K562 (cell line): ENCODE measurements at regions not wholly inside any gene's neighbourhood (a gene's known extent, or its start where the extent isn't known, plus 50 kb on each side); places are given as distances from the start of the nearest gene placed in this dataset.

Source experiments
- ATAC-seq: fragments of 200-7000 bp; cut with Tn5 transposase; 3 replicates; pipeline ENCODE4 v1.9.1; 2020; ENCODE audit warnings: moderate library complexity
- BruUV-seq: library from RNA; stranded (reverse); fragments of 400-500 nt; replicated peaks from 2 replicates; lab custom pipeline; 2021; lab: Mats Ljungman, UMichigan
- CTCF ChIA-PET: fragments of 300-600 bp; formaldehyde crosslinking; extraction: SDS; loops from one replicate; lab custom pipeline; 2021; ENCODE audit warnings: low intra/inter-chr PET ratio; lab: Yijun Ruan, JAX
- POLR2A ChIA-PET: fragments of 300-600, 350-650 bp; sonication (Branson Sonifier 250); formaldehyde crosslinking; extraction: SDS; loops from one replicate; lab custom pipeline; 2021; ENCODE audit warnings: antibody characterized with exemption, inconsistent platforms; lab: Yijun Ruan, JAX
- DNase-seq, 4 experiments: peaks; one replicate each; pipeline versions ENCODE4 v3.0.0 to v3.0.0-alpha.2; 2011 to 2018; ENCODE audit warnings: low spot score in 3 of 4, mixed read lengths in 3 of 4; ENCODE audit errors: extremely low read depth in 1 of 4
- FAIRE-seq: peaks from 2 replicates; lab custom pipeline; 2011; peaks lifted over from hg19 to GRCh38; lab: Jason Lieb, UNC
- H2AFZ ChIP-seq: 2 replicates; pipeline ENCODE4 v1.6.0; 2011; ENCODE audit warnings: low read depth, low read length, control low read depth, inconsistent platforms
- H3K27ac ChIP-seq: fragments of 200-600 bp; 3 replicates; pipeline ENCODE4 v1.8.0; 2011; ENCODE audit warnings: low read depth, mild to moderate bottlenecking, control low read depth, inconsistent platforms, low read length, moderate library complexity, mixed read lengths; ENCODE audit errors: extremely low read depth
- H3K27me3 ChIP-seq, 2 experiments: fragments of 300-600 bp in 1 of 2; 2 replicates in 1 of 2; 3 replicates in 1 of 2; pipeline versions ENCODE4 v1.6.0 to v1.8.0; 2011; ENCODE audit warnings: inconsistent platforms in 2 of 2, low read length in 2 of 2, mild to moderate bottlenecking in 1 of 2, mixed read lengths in 1 of 2, moderate library complexity in 1 of 2; ENCODE audit not compliant: control insufficient read depth in 2 of 2, insufficient read depth in 2 of 2
- H3K36me3 ChIP-seq: fragments of 300-600 bp; 3 replicates; pipeline ENCODE4 v1.8.0; 2011; ENCODE audit warnings: mild to moderate bottlenecking, low read length, inconsistent platforms; ENCODE audit not compliant: control insufficient read depth, insufficient read depth
- H3K4me1 ChIP-seq, 2 experiments: fragments of 200-600 bp in 1 of 2; replicated peaks in 1 of 2; 2 replicates in 1 of 2; 3 replicates in 1 of 2; pipeline versions ENCODE4 v1.5.1 to v1.8.0; 2011; ENCODE audit warnings: inconsistent platforms in 2 of 2, low read length in 2 of 2, mild to moderate bottlenecking in 1 of 2, mixed read lengths in 1 of 2, moderate library complexity in 1 of 2; ENCODE audit not compliant: control insufficient read depth in 2 of 2, insufficient read depth in 2 of 2
- H3K4me2 ChIP-seq: 2 replicates; pipeline ENCODE4 v1.6.1; 2011; ENCODE audit warnings: low read length, control low read depth, inconsistent platforms, mixed read lengths; ENCODE audit not compliant: insufficient read depth
- H3K4me3 ChIP-seq: fragments of 200-600 bp; sonication (generic), shearing (Covaris generic); 2 replicates; pipeline ENCODE4 v1.5.1; 2016; ENCODE audit warnings: control low read depth, inconsistent platforms
- H3K79me2 ChIP-seq: fragments of 200-600 bp; 3 replicates; pipeline ENCODE4 v1.8.0; 2011; ENCODE audit warnings: low read length, inconsistent platforms; ENCODE audit not compliant: control insufficient read depth, insufficient read depth
- H3K9ac ChIP-seq, 2 experiments: 2 replicates each; pipeline versions ENCODE4 v1.6.0 to v1.6.1; 2011; ENCODE audit warnings: low read depth in 2 of 2, low read length in 2 of 2, control low read depth in 1 of 2, inconsistent platforms in 1 of 2, mild to moderate bottlenecking in 1 of 2, mixed read lengths in 1 of 2; ENCODE audit not compliant: insufficient read depth in 1 of 2
- H3K9me1 ChIP-seq: one replicate; pipeline ENCODE4 v1.6.0; 2011; ENCODE audit warnings: inconsistent platforms, mild to moderate bottlenecking, low read length, moderate library complexity; ENCODE audit not compliant: control insufficient read depth, insufficient read depth
- H3K9me3 ChIP-seq: replicated peaks from 2 replicates; pipeline ENCODE4 v1.5.1; 2011; ENCODE audit warnings: low read depth, low read length, inconsistent platforms; ENCODE audit not compliant: control insufficient read depth, insufficient read depth
- H4K20me1 ChIP-seq: replicated peaks from 2 replicates; pipeline ENCODE4 v1.6.1; 2011; ENCODE audit warnings: low read length, inconsistent platforms, mixed read lengths; ENCODE audit not compliant: control insufficient read depth, insufficient read depth
- DNMT1 ChIP-seq: fragments of 450-650 bp; IDR thresholded peaks from 2 replicates; pipeline ENCODE4 v1.6.1; 2016; ENCODE audit warnings: antibody characterized with exemption, mild to moderate bottlenecking
- GATAD2A ChIP-seq: fragments of 450-650 bp; IDR thresholded peaks from 2 replicates; pipeline ENCODE4 v1.6.1; 2017
- L3MBTL2 ChIP-seq: fragments of 450-650 bp; IDR thresholded peaks from 2 replicates; pipeline ENCODE4 v1.6.1; 2016; ENCODE audit warnings: mild to moderate bottlenecking, moderate library complexity
- MAX ChIP-seq: sonication (generic); formaldehyde crosslinking; IDR thresholded peaks from 2 replicates; pipeline ENCODE4 v1.9.0; 2022; ENCODE audit warnings: mild to moderate bottlenecking, missing genetic modification reagents
- ZBTB34 ChIP-seq: fragments of 250-450 bp; sonication (Bioruptor Pico); IDR thresholded peaks from 2 replicates; pipeline ENCODE4 v1.8.0; 2021; ENCODE audit warnings: mild to moderate bottlenecking, moderate library complexity
- ZNF584 ChIP-seq: fragments of 200-800 bp; sonication (Bioruptor generic); IDR thresholded peaks from 2 replicates; pipeline ENCODE4 v1.6.1; 2016; ENCODE audit warnings: low read depth, mild to moderate bottlenecking, missing genetic modification characterization, missing compliant biosample characterization
- WGBS: fragments of 100-300 bp; shearing (Covaris generic); methylation state at CpG from one replicate; pipeline ENCODE4 v1.1.6; 2016; ENCODE audit warnings: low coverage, mixed read lengths; ENCODE audit not compliant: insufficient coverage; ENCODE audit errors: missing lambda C conversion rate; 5-methylcytosine and 5-hydroxymethylcytosine counted together
- in situ Hi-C: fragments of 300-500 bp; cut with MboI; formaldehyde crosslinking; loops from 4 replicates; pipeline ENCODE4 v1.15.0; 2018; ENCODE audit warnings: inconsistent platforms, mixed read lengths
- intact Hi-C: fragments of 100-400 bp; cut with micrococcal nuclease; formaldehyde crosslinking; loops from 2 replicates; pipeline ENCODE4 v1.14.2; 2022

DNA sequence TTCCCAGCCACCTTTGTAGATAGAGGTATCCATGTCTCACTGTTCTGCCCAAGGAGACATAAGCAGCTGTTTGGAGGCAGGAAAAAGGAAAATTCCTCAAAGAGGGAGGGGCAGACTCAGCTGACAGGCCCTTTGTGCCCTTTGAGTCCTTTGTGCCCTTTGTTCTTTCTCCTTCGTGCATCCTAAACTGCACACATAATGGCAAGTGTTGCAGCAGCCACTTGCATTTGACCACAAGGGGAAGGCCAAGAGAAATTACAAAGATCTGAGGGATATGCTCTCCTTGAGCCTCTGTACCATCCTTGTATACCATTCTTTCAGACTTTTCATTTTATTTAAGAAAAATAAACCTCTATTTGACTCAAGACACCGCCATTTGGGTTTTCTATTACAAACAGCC is 71.8 kb upstream of the PKN2 start:
- Histone ChIP-seq H4K20me1 (no peaks in the 10 kb centered on the region), H3K79me2 (no peaks in the 10 kb centered on the region), H3K4me1 (no peaks in the 10 kb centered on the region), H2AFZ (no peak overlapping the region), H3K4me3 (no peak overlapping the region), H3K36me3 (no peaks in the 10 kb centered on the region), H3K9ac (no peak overlapping the region), H3K9me3 (no peaks in the 10 kb centered on the region), H3K4me2 (no peak overlapping the region), H3K9me1 (no peaks in the 10 kb centered on the region), H3K27ac (no peak overlapping the region), H3K27me3 (no peaks in the 10 kb centered on the region)
- WGBS: 3% methylated on average over 2 of the region's 2 CpGs
- in situ Hi-C loops (no loop called here), intact Hi-C loops (no loop called here)
- no TSS peak for BruUV-seq
- CTCF ChIA-PET: no interaction called here
- FAIRE-seq: no peak
- no peak for DNase-seq
- TF ChIP-seq GATAD2A (no peak), MAX (CRISPR knock-in tag) (no peak), L3MBTL2 (no peak), ZNF584 (CRISPR knock-in tag) (no peak), ZBTB34 (CRISPR knock-in tag) (no peak), DNMT1 (no peak)
- ATAC-seq: no peak
- POLR2A ChIA-PET: interaction anchor here (0.9 kb wide), 1 partner anchor 26 kb away, joined by 3 read pairs; no protein-coding TSS in a partner anchor
